NCI-H2196 (cell line): ENCODE measurements at regions not wholly inside any gene's neighbourhood (a gene's known extent, or its start where the extent isn't known, plus 50 kb on each side); places are given as distances from the start of the nearest gene placed in this dataset.

Experiments used
- DNase-seq: peaks from one replicate; lab custom pipeline; 2025; ENCODE audit not compliant: unreplicated experiment; lab: John Stamatoyannopoulos, UW

GRCh38 chr7:15782656-15783055 lies 96.2 kb upstream of the MEOX2 start:
- DNase-seq, result no peak

- DNase-seq, result no peak
These were observed 95.5 kb upstream of the MEOX2 start for GRCh38 chr7:15781944-15782343.

DNA sequence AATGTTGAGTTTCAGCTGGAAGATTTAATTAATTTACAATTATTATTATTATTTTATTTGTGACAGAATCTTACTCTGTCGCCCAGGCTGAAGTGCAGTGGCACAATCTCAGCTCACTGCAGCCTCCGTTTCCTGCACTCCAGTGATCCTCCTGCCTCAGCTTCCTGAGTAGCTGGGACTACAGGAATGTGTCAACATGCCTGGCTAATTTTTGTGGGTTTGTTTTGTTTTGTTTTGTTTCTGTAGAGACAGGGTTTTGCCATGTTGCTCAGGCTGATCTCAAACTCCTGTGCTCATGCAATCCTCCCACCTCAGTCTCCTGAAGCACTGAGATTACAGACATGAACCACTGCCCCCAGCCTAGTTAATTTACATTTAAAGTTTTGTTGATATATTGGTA lies 93.8 kb upstream of the MEOX2 start:
- DNase-seq, result no peak

DNA sequence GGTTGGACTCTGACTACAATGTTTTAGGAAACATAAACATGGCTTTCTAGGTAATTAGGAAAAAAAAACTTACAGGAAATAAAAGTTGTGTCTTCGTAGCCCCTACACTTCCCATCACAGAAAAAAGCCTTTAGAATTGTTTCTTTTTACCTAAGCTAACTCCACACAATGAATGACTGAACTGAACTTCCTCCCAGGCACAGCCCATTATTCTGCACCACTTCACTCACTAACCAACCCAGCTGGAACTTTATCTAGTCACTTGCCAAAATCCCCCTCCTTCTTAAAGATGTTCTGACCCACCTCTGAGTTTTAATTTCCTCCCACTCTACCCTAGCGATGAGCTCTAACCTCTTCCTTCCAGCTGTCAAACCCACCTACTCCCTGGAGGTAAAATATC lies 91.7 kb upstream of the MEOX2 start:
- no peak for DNase-seq

GRCh38 chr7:15765753-15766152 lies 79.3 kb upstream of the MEOX2 start:
- no peak for DNase-seq

GRCh38 chr7:15764851-15765382 lies 78.4 kb upstream of the MEOX2 start:
- no peak for DNase-seq

DNA sequence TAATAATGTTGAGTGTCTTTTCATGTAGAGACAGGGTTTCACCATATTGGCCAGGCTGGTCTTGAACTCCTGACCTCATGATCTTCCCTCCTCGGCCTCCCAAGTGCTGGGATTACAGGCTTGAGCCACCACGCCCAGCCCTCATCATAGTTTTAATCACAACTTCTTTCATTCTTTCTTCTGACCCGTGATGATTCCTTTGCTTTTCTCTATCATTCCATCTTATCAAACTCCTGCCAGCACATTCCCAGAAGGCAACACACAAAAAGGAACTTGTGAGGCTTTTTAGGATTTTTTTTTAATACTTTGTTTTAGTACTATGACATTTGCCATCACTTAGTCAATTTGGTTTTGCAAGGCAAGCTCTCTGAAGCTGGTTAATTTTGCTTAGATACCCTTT lies 77.5 kb upstream of the MEOX2 start:
- DNase-seq, result no peak

DNA sequence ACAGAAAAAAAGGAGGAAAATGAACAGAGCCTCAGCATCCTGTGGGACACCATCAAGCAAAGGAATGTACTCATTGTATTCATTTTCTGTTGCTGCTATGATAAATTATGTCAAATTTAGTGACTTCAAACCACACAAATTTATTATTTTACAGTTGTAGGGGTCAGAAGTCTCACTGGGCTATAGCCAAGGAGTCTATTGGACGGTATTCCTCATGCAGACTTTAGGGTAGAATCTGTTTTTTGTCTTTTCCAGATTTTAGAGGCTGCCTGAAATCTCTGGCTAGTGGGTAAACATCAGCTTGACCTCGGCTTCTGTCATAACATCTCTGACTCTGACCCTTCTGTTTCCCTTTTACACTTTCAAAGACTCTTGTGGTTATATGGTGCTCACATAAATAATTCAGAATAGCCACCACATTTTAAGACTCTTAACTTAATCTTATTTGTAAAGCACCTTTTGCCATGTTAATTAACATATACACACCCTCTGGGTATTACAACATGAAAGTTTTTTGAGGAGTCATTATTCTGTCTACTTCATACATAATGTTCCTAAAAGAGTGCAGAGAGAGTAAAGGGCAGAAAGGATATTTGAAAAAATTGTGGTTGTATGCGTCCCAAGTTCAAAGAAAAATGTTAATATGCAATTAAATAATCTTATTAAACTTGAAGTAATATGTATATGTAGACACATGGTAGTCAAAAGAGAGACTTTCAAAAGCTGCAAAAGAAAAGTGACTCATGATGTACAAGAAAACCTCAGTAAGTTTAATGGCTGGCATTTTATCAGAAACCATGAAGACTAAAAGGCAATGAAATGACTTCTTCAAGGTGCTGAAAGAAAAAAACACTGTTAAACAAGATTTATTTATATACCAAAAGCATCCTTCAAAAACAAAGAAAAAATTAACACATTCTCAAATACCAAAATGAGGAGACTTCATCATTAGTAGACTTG lies 70.8 kb upstream of the MEOX2 start:
- DNase-seq, result no peak

- DNase-seq, result no peak
These were observed 68.6 kb upstream of the MEOX2 start for GRCh38 chr7:15755061-15755460.

- DNase-seq, result no peak
These were observed 67.5 kb upstream of the MEOX2 start for GRCh38 chr7:15753887-15754579.

DNA sequence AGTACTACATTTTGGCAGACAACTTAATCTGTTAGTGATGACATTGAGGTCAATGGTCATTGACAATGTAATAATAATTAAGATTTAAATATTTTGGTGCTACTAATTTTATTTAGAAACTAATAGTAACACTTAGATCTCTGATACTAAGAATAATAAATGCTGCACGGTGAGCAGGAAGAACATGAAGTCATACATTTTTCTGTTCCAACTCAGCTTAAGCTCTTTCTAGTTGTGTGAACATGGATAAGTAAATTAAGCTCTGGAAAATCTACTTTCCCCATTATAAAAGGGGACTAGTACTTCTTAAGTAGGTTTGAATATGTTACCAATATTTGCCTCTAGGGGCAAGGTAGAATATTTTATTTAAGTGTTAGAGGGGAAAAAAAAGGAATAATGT lies 65.9 kb upstream of the MEOX2 start:
- DNase-seq, result no peak

DNA sequence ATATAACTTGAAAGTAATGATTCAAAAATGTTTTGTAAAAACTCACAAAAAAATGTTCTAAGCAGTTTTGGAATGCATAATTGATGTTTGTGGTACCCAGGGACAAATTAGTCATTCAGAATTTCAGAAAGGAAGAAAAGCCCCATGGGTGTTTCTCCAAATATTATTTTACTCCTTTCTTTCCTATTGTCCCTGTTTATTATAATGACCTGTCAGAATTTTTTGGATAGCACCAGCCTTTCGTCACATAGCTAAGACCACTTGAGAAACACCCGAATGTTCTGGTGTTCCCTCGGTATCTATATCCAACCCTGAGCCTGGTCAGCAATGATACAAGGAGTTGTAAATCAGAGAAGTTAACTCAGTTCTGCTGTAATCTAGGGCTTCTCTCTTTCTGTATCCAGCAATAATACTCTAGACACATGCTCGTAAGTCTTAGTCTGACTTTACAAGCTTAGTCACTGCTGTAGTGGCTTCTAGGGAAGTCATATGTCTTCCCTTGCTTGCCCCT lies 64.8 kb upstream of the MEOX2 start:
- no peak for DNase-seq

DNA sequence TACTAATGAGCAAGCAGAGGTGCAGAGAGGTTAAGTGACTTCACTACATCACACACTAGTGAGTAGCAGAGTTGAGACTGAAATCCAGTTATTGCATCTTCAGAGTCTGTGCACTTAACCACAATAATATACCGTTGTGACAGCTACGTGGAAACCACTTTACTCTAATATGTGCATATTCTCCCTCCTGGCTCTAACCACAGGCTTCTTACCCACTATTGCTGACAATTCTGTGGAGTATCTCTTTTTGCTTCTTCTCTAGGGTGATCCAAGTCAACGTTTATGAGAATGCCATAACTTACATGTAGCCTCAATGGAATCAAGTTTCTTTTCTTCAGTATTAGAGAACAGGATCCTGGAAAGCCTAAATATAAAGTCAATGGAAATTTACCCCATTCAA lies 64.2 kb upstream of the MEOX2 start:
- DNase-seq, result no peak

GRCh38 chr7:15749631-15750030 lies 63.1 kb upstream of the MEOX2 start:
- no peak for DNase-seq

- DNase-seq, result no peak
These were observed 61.2 kb upstream of the MEOX2 start for GRCh38 chr7:15747712-15748111.

GRCh38 chr7:15747301-15747700 lies 60.8 kb upstream of the MEOX2 start:
- DNase-seq, result no peak

DNA sequence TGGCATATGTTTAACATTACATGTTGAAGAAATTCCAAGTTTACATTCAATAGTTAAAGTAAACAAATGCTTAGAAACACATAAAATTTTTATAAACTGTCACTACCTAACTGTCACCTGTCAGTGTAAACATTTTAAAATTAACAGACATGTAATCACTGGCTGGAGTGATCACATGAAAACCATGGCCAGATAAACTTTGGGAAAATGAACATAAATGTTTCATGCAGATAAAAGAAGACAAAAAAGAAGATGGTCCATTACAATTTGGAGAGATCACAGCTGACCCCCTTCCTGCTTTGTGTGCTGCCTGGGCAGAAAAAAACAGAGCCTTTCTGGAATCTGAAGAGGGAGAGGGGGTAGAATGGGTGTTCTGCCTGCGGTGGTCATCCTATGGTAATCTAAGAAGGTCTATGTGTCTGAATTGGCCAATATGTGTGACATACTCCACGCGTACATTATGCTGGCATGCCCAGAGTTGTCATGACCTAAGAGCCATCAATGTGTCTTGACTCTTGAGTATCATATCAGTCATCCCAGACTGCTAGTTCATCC lies 57.5 kb upstream of the MEOX2 start:
- no peak for DNase-seq

GRCh38 chr7:15737601-15738000 lies 51.1 kb upstream of the MEOX2 start:
- DNase-seq, result no peak
